IMR-90 (cell line): ENCODE measurements at regions not wholly inside any gene's neighbourhood (a gene's known extent, or its start where the extent isn't known, plus 50 kb on each side); places are given as distances from the start of the nearest gene placed in this dataset.

Source experiments
- ATAC-seq: fragments of 200-7000 bp; cut with Tn5 transposase; 2 replicates; pipeline ENCODE4 v1.9.1; 2020; ENCODE audit warnings: low read depth, mild to moderate bottlenecking, moderate library complexity
- BruUV-seq: library from RNA; stranded (reverse); fragments of 400-500 nt; replicated peaks from 2 replicates; lab custom pipeline; 2021; lab: Mats Ljungman, UMichigan
- CTCF ChIA-PET: fragments of 300-600 bp; formaldehyde crosslinking; extraction: SDS; loops from one replicate; lab custom pipeline; 2021; ENCODE audit warnings: antibody characterized with exemption; lab: Yijun Ruan, JAX
- POLR2A ChIA-PET: fragments of 300-600 bp; sonication (Branson Sonifier 250); formaldehyde crosslinking; loops from one replicate; lab custom pipeline; 2022; ENCODE audit warnings: antibody characterized with exemption; ENCODE audit not compliant: unreplicated experiment; lab: Charles Lee
- DNase-seq: peaks from one replicate; pipeline ENCODE4 v3.0.0; 2013
- H2AFZ ChIP-seq: replicated peaks from 2 replicates; pipeline ENCODE3; 2013; ENCODE audit warnings: low read length, mild to moderate bottlenecking; ENCODE audit not compliant: poor library complexity
- H2AK5ac ChIP-seq: 2 replicates; pipeline ENCODE4 v1.6.1; 2013; ENCODE audit warnings: low read depth, low read length, inconsistent platforms
- H2AK9ac ChIP-seq: replicated peaks from 2 replicates; pipeline ENCODE3; 2013; ENCODE audit warnings: mild to moderate bottlenecking, low read depth, low read length, moderate library complexity; ENCODE audit not compliant: poor library complexity
- H2BK120ac ChIP-seq: 2 replicates; pipeline ENCODE4 v1.6.1; 2013; ENCODE audit warnings: low read depth, low read length, inconsistent platforms
- H2BK15ac ChIP-seq: 3 replicates; pipeline ENCODE4 v1.6.1; 2013; ENCODE audit warnings: low read depth, low read length, inconsistent platforms
- H2BK20ac ChIP-seq: 2 replicates; pipeline ENCODE4 v1.6.1; 2013; ENCODE audit warnings: low read depth, mild to moderate bottlenecking, inconsistent platforms, low read length, moderate library complexity
- H2BK5ac ChIP-seq: 2 replicates; pipeline ENCODE4 v1.6.1; 2013; ENCODE audit warnings: mild to moderate bottlenecking, low read depth, low read length, inconsistent platforms; ENCODE audit not compliant: poor library complexity, severe bottlenecking
- H3K14ac ChIP-seq: replicated peaks from 2 replicates; pipeline ENCODE4 v1.6.1; 2013; ENCODE audit warnings: low read depth, low read length, inconsistent platforms
- H3K18ac ChIP-seq: 2 replicates; pipeline ENCODE4 v1.6.1; 2013; ENCODE audit warnings: low read depth, low read length, control low read depth
- H3K23ac ChIP-seq: 2 replicates; pipeline ENCODE4 v1.6.1; 2013; ENCODE audit warnings: low read depth, low read length, inconsistent platforms
- H3K27ac ChIP-seq: 2 replicates; pipeline ENCODE4 v1.5.1; 2013; ENCODE audit warnings: mild to moderate bottlenecking, control low read depth, low read length; ENCODE audit not compliant: insufficient read depth
- H3K27me3 ChIP-seq: 2 replicates; pipeline ENCODE4 v1.6.1; 2013; ENCODE audit warnings: low read length; ENCODE audit not compliant: control insufficient read depth, insufficient read depth
- H3K36me3 ChIP-seq: 2 replicates; pipeline ENCODE4 v1.6.1; 2013; ENCODE audit warnings: low read length, mixed read lengths; ENCODE audit not compliant: control insufficient read depth, insufficient read depth
- H3K4ac ChIP-seq: 2 replicates; pipeline ENCODE4 v1.6.1; 2013; ENCODE audit warnings: low read depth, low read length, inconsistent platforms
- H3K4me1 ChIP-seq: 2 replicates; pipeline ENCODE4 v1.6.1; 2013; ENCODE audit warnings: low read length, mixed read lengths; ENCODE audit not compliant: control insufficient read depth, insufficient read depth
- H3K4me2 ChIP-seq: 2 replicates; pipeline ENCODE4 v1.6.1; 2013; ENCODE audit warnings: low read depth, mild to moderate bottlenecking, control low read depth, low read length, moderate library complexity
- H3K4me3 ChIP-seq: 2 replicates; pipeline ENCODE4 v1.5.1; 2013; ENCODE audit warnings: low read depth, mild to moderate bottlenecking, control low read depth, low read length, moderate library complexity; ENCODE audit not compliant: insufficient read depth
- H3K56ac ChIP-seq: 2 replicates; pipeline ENCODE4 v1.6.1; 2013; ENCODE audit warnings: low read length, inconsistent platforms; ENCODE audit not compliant: insufficient read depth; ENCODE audit errors: extremely low read depth
- H3K79me1 ChIP-seq, 2 experiments: 2 replicates each; pipeline ENCODE4 v1.6.1; 2013; ENCODE audit warnings: low read length in 2 of 2, inconsistent platforms in 1 of 2, low read depth in 1 of 2
- H3K9ac ChIP-seq: 2 replicates; pipeline ENCODE4 v1.6.1; 2013; ENCODE audit warnings: low read depth, low read length, control low read depth
- H3K9me1 ChIP-seq: 2 replicates; pipeline ENCODE4 v1.6.1; 2013; ENCODE audit warnings: low read length, inconsistent platforms; ENCODE audit not compliant: insufficient read depth
- H3K9me3 ChIP-seq: 2 replicates; pipeline ENCODE4 v1.6.1; 2013; ENCODE audit warnings: low read length; ENCODE audit not compliant: control insufficient read depth, insufficient read depth
- H4K20me1 ChIP-seq: 2 replicates; pipeline ENCODE4 v1.6.1; 2013; ENCODE audit warnings: low read length, inconsistent platforms; ENCODE audit not compliant: insufficient read depth
- H4K5ac ChIP-seq: 2 replicates; pipeline ENCODE4 v1.6.1; 2013; ENCODE audit warnings: mild to moderate bottlenecking, low read depth, low read length, control low read depth
- H4K8ac ChIP-seq, 2 experiments: 2 replicates each; pipeline ENCODE4 v1.6.1; 2013; ENCODE audit warnings: low read depth in 2 of 2, low read length in 2 of 2, control low read depth in 1 of 2, inconsistent platforms in 1 of 2
- H4K91ac ChIP-seq: 2 replicates; pipeline ENCODE4 v1.6.1; 2013; ENCODE audit warnings: low read depth, low read length, inconsistent platforms; ENCODE audit not compliant: insufficient read depth
- CEBPB ChIP-seq: IDR thresholded peaks from 2 replicates; pipeline ENCODE4 v1.6.1; 2012; ENCODE audit warnings: low read depth, low read length, improper control_type of control experiment
- FOS ChIP-seq: fragments of 150-350 bp; IDR thresholded peaks from 2 replicates; pipeline ENCODE4 v1.6.1; 2016; ENCODE audit warnings: low read depth, low read length
- MAFK ChIP-seq: IDR thresholded peaks from 2 replicates; pipeline ENCODE4 v1.6.1; 2012; ENCODE audit warnings: low read depth, low read length, improper control_type of control experiment
- MAZ ChIP-seq: IDR thresholded peaks from 2 replicates; pipeline ENCODE4 v1.6.1; 2012; ENCODE audit warnings: low read depth, mild to moderate bottlenecking, low read length, improper control_type of control experiment, moderate library complexity, borderline replicate concordance
- MXI1 ChIP-seq: IDR thresholded peaks from 2 replicates; pipeline ENCODE4 v1.6.1; 2012; ENCODE audit warnings: low read depth, mild to moderate bottlenecking, low read length, moderate library complexity, borderline replicate concordance
- NFE2L2 ChIP-seq: fragments of 150-350 bp; IDR thresholded peaks from 2 replicates; pipeline ENCODE4 v1.6.1; 2016; ENCODE audit warnings: low read depth, mild to moderate bottlenecking, low read length
- RAD21 ChIP-seq: IDR thresholded peaks from 2 replicates; pipeline ENCODE4 v1.6.1; 2012; ENCODE audit warnings: low read length, improper control_type of control experiment
- RCOR1 ChIP-seq: IDR thresholded peaks from 2 replicates; pipeline ENCODE4 v1.6.1; 2012; ENCODE audit warnings: mild to moderate bottlenecking, low read length, improper control_type of control experiment; ENCODE audit not compliant: insufficient replicate concordance
- RFX5 ChIP-seq: IDR thresholded peaks from 2 replicates; pipeline ENCODE4 v1.8.0; 2012; ENCODE audit warnings: low read depth, mild to moderate bottlenecking, low read length, moderate library complexity
- SMC3 ChIP-seq: fragments of 150-350 bp; IDR thresholded peaks from 2 replicates; pipeline ENCODE4 v1.6.1; 2016; ENCODE audit warnings: low read depth, mild to moderate bottlenecking, antibody characterized with exemption, low read length, moderate library complexity
- WGBS, 2 experiments: methylation state at CpG; one replicate each; pipeline versions ENCODE4 v1.1.5 to v1.1.7; 2013; ENCODE audit warnings: missing lambda C conversion rate in 2 of 2; ENCODE audit not compliant: insufficient read length in 1 of 2; ENCODE audit errors: extremely low coverage in 2 of 2; 5-methylcytosine and 5-hydroxymethylcytosine counted together
- dilution Hi-C: fragments of 300-500 bp; cut with HindIII; formaldehyde crosslinking; loops from one replicate; pipeline ENCODE4 v1.14.3; 2018; ENCODE audit warnings: low sequenced_read_pairs; ENCODE audit not compliant: unreplicated experiment
- in situ Hi-C: fragments of 300-500 bp; cut with MboI; formaldehyde crosslinking; loops from 3 replicates; pipeline ENCODE4 v1.14.3; 2019; ENCODE audit warnings: low sequenced_read_pairs, inconsistent platforms, mixed read lengths
- intact Hi-C: fragments of 100-400 bp; cut with micrococcal nuclease; formaldehyde crosslinking; loops from 2 replicates; pipeline ENCODE4 v1.10.0; 2022
- TF ChIP-seq, protein P1 (sequence below): conservative IDR thresholded peaks from 2 replicates; pipeline ENCODE4 v1.5.1; 2012; ENCODE audit warnings: mild to moderate bottlenecking, low read depth, low read length, improper control_type of control experiment
- TF ChIP-seq, protein P2 (sequence below): fragments of 150-350 bp; IDR thresholded peaks from 2 replicates; pipeline ENCODE4 v1.6.1; 2016; ENCODE audit warnings: low read depth, mild to moderate bottlenecking, low read length, moderate library complexity, borderline replicate concordance
- TF ChIP-seq, protein P3 (sequence below): fragments of 150-350 bp; IDR thresholded peaks from 2 replicates; pipeline ENCODE4 v1.6.1; 2017; ENCODE audit warnings: mild to moderate bottlenecking, antibody characterized with exemption, low read length, low read depth

DNA sequence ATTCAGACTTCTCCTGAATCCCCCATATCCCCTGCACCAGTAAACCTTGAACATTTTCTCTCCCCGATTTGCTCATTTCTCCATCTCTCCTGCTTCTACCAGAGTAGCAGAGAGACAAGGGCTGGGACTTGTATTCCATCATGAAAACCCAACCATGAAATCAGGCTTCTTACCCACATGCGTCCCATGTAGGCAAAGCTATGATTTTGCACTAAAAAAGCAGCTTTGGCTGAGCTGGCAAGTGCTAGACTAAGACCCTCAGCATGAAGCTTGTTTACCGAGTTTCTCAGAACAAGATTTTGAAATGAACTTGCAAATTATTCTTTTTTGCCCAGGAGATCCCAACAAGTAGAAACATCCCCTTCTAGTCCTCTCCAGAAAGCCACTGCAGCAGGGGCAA is 80.3 kb upstream of the RFLNA start:
- no peaks in the 10 kb centered on the region; the same call in 1 of the 2 replicates for H3K4me1 ChIP-seq
- no peak overlapping the region for H3K56ac ChIP-seq
- BruUV-seq, result no TSS peak
- no peak overlapping the region for H3K14ac ChIP-seq
- no peaks in the 10 kb centered on the region for H4K20me1 ChIP-seq
- H3K4me3 ChIP-seq, result no peak overlapping the region
- H2BK120ac ChIP-seq, result no peak overlapping the region
- in situ Hi-C loops (no loop called here), dilution Hi-C loops (no loop called here), intact Hi-C loops (no loop called here)
- H2AK5ac ChIP-seq, result no peak overlapping the region
- no peak overlapping the region for H2BK5ac ChIP-seq
- H3K9me1 ChIP-seq, result no peaks in the 10 kb centered on the region
- H3K9ac ChIP-seq, result no peak overlapping the region
- no peak for TF ChIP-seq RCOR1
- TF ChIP-seq NFE2L2, result no peak
- no peak for TF ChIP-seq SMC3
- no peak for TF ChIP-seq RAD21
- no peak for TF ChIP-seq MAZ
- TF ChIP-seq FOS, result no peak
- TF ChIP-seq, protein P1, sequence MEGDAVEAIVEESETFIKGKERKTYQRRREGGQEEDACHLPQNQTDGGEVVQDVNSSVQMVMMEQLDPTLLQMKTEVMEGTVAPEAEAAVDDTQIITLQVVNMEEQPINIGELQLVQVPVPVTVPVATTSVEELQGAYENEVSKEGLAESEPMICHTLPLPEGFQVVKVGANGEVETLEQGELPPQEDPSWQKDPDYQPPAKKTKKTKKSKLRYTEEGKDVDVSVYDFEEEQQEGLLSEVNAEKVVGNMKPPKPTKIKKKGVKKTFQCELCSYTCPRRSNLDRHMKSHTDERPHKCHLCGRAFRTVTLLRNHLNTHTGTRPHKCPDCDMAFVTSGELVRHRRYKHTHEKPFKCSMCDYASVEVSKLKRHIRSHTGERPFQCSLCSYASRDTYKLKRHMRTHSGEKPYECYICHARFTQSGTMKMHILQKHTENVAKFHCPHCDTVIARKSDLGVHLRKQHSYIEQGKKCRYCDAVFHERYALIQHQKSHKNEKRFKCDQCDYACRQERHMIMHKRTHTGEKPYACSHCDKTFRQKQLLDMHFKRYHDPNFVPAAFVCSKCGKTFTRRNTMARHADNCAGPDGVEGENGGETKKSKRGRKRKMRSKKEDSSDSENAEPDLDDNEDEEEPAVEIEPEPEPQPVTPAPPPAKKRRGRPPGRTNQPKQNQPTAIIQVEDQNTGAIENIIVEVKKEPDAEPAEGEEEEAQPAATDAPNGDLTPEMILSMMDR, result no peak
- no peak for TF ChIP-seq CEBPB
- TF ChIP-seq, protein P2, sequence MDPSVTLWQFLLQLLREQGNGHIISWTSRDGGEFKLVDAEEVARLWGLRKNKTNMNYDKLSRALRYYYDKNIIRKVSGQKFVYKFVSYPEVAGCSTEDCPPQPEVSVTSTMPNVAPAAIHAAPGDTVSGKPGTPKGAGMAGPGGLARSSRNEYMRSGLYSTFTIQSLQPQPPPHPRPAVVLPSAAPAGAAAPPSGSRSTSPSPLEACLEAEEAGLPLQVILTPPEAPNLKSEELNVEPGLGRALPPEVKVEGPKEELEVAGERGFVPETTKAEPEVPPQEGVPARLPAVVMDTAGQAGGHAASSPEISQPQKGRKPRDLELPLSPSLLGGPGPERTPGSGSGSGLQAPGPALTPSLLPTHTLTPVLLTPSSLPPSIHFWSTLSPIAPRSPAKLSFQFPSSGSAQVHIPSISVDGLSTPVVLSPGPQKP, result no peak
- no peak for TF ChIP-seq MXI1
- TF ChIP-seq RFX5, result no peak
- TF ChIP-seq, protein P3, sequence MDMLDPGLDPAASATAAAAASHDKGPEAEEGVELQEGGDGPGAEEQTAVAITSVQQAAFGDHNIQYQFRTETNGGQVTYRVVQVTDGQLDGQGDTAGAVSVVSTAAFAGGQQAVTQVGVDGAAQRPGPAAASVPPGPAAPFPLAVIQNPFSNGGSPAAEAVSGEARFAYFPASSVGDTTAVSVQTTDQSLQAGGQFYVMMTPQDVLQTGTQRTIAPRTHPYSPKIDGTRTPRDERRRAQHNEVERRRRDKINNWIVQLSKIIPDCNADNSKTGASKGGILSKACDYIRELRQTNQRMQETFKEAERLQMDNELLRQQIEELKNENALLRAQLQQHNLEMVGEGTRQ, result no peak
- no peak for TF ChIP-seq MAFK
- peaks cover 20% of the 10 kb centered on the region for H3K27me3 ChIP-seq
- H3K4me2 ChIP-seq, result no peak overlapping the region
- H2BK20ac ChIP-seq, result no peak overlapping the region
- H3K27ac ChIP-seq, result no peak overlapping the region
- H4K8ac ChIP-seq, result no peak overlapping the region
- no peak overlapping the region for H3K18ac ChIP-seq
- H2AFZ ChIP-seq, result no peak overlapping the region
- WGBS, 2 experiments, result 60% methylated on average over 1 of the region's 3 CpGs; no CpG with 5 or more reads in 1 of the 2 experiments
- no peak overlapping the region for H4K5ac ChIP-seq
- H3K23ac ChIP-seq, result no peak overlapping the region
- peaks cover 17% of the 10 kb centered on the region for H3K9me3 ChIP-seq
- no peak for DNase-seq
- no peaks in the 10 kb centered on the region for H3K79me1 ChIP-seq
- no peaks in the 10 kb centered on the region for H3K36me3 ChIP-seq
- ATAC-seq, result no peak
- H2BK15ac ChIP-seq, result no peak overlapping the region
- no peak overlapping the region for H3K4ac ChIP-seq
- ChIA-PET CTCF (no interaction called here), POLR2A (no interaction called here)
- no peak overlapping the region for H2AK9ac ChIP-seq
- no peak overlapping the region for H4K91ac ChIP-seq
